NB4 (cell line): ENCODE measurements at regions not wholly inside any gene's neighbourhood (a gene's known extent, or its start where the extent isn't known, plus 50 kb on each side); places are given as distances from the start of the nearest gene placed in this dataset.

Experiments used
- DNase-seq: peaks from one replicate; pipeline ENCODE4 v3.0.0; 2010; ENCODE audit warnings: low read depth
- H3K4me3 ChIP-seq: one replicate; pipeline ENCODE4 v1.5.1; 2011; ENCODE audit warnings: mild to moderate bottlenecking, low read depth, low read length, moderate library complexity
- MYC ChIP-seq: IDR thresholded peaks from 2 replicates; pipeline ENCODE4 v1.6.1; 2011; ENCODE audit warnings: low read depth, low read length
- POLR2A ChIP-seq: IDR thresholded peaks from 2 replicates; pipeline ENCODE4 v1.6.1; 2011; ENCODE audit warnings: mild to moderate bottlenecking; ENCODE audit not compliant: insufficient read length; ENCODE audit errors: extremely low read depth
- TF ChIP-seq, protein P1 (sequence below): IDR thresholded peaks from 2 replicates; pipeline ENCODE4 v1.6.1; 2011; ENCODE audit warnings: low read depth, low read length
- TF ChIP-seq, protein P2 (sequence below): IDR thresholded peaks from one replicate; pipeline ENCODE4 v1.5.1; 2012; ENCODE audit warnings: low read depth, low read length

DNA sequence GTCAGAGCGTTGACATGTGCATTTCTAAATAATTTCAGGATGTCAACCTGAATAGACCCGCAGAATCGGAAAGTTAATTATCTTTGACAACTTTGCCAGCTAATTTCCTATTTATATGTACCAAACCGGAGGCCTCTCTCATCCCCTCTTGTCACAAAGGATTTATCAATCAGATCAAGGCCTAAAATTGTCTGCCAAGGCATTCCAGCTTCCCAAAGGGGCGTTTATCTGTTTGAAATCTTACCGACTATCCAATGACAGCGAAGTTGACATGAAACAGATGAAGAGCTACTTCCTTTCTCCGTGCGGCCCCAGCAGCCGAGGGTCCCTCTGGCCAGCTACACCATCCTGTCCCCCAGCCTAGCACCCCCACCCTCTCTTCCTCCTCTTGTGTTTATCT lies 223.7 kb upstream of the DYNLRB2 start:
- H3K4me3 ChIP-seq, result no peak overlapping the region
- no peak for DNase-seq
- TF ChIP-seq MYC (no peak), POLR2A (no peak)
- TF ChIP-seq, protein P1, sequence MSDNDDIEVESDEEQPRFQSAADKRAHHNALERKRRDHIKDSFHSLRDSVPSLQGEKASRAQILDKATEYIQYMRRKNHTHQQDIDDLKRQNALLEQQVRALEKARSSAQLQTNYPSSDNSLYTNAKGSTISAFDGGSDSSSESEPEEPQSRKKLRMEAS, result no peak

DNA sequence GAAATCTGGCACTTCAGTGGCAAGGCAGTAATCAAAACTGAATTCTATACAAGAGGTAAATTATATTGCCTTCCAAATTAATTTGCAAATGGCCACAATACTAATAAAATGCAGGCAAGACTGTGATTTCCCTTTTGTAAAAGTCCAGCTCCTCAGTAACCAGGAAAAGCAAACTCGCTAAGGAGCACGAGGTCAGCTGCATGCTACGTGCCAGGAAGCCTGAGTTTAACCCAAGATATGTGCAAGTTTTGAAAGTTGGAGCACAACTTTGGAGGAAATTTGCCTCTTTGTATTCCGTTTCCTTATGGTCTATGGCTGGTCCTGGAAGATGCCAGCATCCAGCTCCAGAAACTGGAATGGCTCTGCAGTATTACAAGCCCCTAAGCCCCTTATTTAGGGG lies 226.8 kb upstream of the DYNLRB2 start:
- TF ChIP-seq POLR2A (no peak), MYC (no peak)
- TF ChIP-seq, protein P2, sequence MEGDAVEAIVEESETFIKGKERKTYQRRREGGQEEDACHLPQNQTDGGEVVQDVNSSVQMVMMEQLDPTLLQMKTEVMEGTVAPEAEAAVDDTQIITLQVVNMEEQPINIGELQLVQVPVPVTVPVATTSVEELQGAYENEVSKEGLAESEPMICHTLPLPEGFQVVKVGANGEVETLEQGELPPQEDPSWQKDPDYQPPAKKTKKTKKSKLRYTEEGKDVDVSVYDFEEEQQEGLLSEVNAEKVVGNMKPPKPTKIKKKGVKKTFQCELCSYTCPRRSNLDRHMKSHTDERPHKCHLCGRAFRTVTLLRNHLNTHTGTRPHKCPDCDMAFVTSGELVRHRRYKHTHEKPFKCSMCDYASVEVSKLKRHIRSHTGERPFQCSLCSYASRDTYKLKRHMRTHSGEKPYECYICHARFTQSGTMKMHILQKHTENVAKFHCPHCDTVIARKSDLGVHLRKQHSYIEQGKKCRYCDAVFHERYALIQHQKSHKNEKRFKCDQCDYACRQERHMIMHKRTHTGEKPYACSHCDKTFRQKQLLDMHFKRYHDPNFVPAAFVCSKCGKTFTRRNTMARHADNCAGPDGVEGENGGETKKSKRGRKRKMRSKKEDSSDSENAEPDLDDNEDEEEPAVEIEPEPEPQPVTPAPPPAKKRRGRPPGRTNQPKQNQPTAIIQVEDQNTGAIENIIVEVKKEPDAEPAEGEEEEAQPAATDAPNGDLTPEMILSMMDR, result no peak
- TF ChIP-seq, protein P1, result no peak
- no peak overlapping the region for H3K4me3 ChIP-seq
- DNase-seq, result no peak

DNA sequence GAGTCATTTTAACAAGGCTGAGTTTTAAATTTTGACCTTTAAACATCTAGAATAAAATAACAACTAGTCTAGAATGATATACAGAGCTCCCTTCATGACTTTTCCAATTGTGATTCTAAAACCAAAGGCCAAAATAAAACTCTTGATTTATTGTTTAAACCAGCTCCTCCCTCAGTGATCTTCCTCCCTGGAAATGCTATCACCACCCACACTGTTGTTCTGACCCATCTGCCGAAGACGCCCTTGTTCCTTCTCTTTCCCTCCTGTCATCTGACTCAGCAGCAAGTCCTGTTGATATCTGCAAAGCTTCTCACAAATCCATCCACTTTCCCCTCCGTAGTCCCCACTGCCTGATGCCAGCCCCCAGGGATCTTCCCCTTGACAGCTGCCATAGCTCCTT lies 231.6 kb upstream of the DYNLRB2 start:
- TF ChIP-seq, protein P1, result no peak
- no peak for DNase-seq
- H3K4me3 ChIP-seq, result no peak overlapping the region

DNA sequence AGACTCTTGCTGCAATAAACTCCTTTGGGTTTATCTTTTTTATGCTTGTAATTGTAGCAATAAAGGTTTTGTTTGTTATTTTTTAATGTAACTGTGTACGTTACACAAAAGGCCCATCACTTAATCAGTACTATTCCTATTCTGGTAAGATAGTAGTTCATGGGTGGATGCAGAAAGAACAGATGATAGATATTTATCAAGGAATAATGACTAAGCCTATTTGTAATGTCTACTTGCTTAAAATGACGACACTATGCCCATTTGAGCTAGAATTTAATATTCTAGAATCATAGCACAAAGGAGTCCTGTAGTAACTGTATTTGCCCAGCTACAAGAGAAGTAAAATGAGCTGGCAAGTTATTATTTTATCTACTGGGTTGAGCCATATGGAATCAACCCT lies 235.4 kb upstream of the DYNLRB2 start:
- H3K4me3 ChIP-seq, result no peak overlapping the region
- DNase-seq, result no peak
- no peak for TF ChIP-seq MYC
- TF ChIP-seq, protein P1, result no peak
- TF ChIP-seq, protein P2, result no peak
- TF ChIP-seq POLR2A, result no peak

DNA sequence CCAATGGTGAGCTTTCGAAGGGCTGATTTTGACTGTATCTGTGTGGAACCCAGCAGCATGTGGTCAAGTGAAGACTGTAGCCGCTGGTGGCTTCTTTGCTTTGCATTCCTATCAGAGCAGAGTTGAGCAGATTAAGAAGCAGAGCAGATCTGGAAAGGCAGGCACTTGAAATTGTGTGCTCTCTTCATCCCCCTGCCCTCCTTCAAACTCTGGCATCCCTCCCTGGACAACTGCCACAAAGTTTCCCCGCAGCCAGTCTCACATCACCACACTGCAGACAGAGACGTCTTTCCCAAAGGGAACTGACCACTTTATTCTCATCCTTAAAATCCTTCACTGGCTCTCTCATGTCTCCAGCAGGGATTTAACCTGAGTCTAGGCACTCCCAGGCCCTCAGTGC lies 237.1 kb upstream of the DYNLRB2 start:
- H3K4me3 ChIP-seq, result no peak overlapping the region
- no peak for DNase-seq
- TF ChIP-seq, protein P1, result no peak
- TF ChIP-seq, protein P2, result no peak
- TF ChIP-seq POLR2A, result no peak
- no peak for TF ChIP-seq MYC

DNA sequence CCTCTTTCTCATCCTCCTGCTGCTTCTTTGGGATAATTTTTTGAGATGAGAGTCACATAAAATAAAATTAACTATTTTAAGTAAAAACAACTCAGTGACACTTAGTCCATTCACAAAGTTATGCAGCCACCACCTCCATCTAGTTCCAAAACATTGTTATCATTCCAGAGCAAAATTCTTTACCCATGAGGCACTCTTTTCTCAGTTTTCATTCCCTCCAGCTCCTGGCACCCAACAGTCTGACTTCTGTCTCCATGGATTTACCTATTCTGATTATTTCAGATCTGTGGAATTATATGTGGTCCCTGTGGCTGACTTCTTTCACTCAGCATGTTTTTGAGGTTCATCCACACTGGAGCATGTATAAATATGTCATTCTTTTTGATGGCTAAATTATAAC lies 239.9 kb upstream of the DYNLRB2 start:
- no peak overlapping the region for H3K4me3 ChIP-seq
- TF ChIP-seq, protein P1, result no peak
- TF ChIP-seq MYC, result no peak
- TF ChIP-seq POLR2A, result no peak
- TF ChIP-seq, protein P2, result no peak
- no peak for DNase-seq

DNA sequence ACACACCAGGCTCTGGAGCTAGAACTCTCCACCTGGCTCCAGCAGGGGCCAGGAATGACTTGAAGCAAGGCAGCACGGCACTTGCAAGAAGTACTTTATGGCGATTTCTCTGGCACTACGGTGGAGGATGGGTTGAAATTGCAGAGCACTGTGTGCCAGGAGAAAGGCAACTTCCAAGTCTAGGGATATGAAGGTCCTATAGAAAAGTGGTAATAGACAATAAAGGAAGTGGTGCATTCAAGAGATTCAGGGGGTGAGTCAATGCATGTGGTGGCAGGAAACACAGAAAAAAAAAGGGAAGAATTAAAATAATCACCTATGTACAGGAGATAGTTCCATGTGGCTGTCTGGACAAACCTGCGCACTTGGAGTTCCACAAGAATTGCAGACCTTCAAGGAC lies 240.3 kb upstream of the DYNLRB2 start:
- DNase-seq, result no peak
- no peak overlapping the region for H3K4me3 ChIP-seq
- TF ChIP-seq, protein P2, result no peak
- TF ChIP-seq MYC, result no peak
- no peak for TF ChIP-seq POLR2A
- TF ChIP-seq, protein P1, result no peak
